Gastroesophageal sphincter (tissue), 4 donors: ENCODE measurements at regions not wholly inside any gene's neighbourhood (a gene's known extent, or its start where the extent isn't known, plus 50 kb on each side); places are given as distances from the start of the nearest gene placed in this dataset.

Experiments
- ATAC-seq: fragments of 150-250 bp; one replicate; pipeline ENCODE4 v1.9.1; 2016; ENCODE audit warnings: mild to moderate bottlenecking, moderate library complexity
- H3K27ac ChIP-seq, 4 donors: fragments of 200-600 bp; sonication (generic) in 3 of 4; 1 replicate in 3 of 4; 2 replicates in 1 of 4; pipeline ENCODE4 v1.5.1; 2016 to 2019
- H3K27me3 ChIP-seq: fragments of 200-600 bp; sonication (generic); one replicate; pipeline ENCODE4 v1.5.1; 2019
- H3K36me3 ChIP-seq, 2 donors: fragments of 200-600 bp; sonication (generic); one replicate each; pipeline ENCODE4 v1.5.1; 2019; ENCODE audit warnings: control low read depth in 1 of 2
- H3K4me1 ChIP-seq, 3 donors: fragments of 200-600 bp; sonication (generic); 1 replicate in 2 of 3; 2 replicates in 1 of 3; pipeline ENCODE4 v1.5.1; 2016 to 2019; ENCODE audit warnings: control low read depth in 2 of 3
- H3K4me3 ChIP-seq, 2 donors: fragments of 200-600 bp; sonication (generic); one replicate each; pipeline ENCODE4 v1.5.1; 2019; ENCODE audit warnings: mild to moderate bottlenecking in 1 of 2, moderate library complexity in 1 of 2
- H3K9me3 ChIP-seq, 3 donors: fragments of 200-600 bp; sonication (generic); one replicate each; pipeline ENCODE4 v1.5.1; 2017 to 2019; ENCODE audit warnings: control low read depth in 2 of 3
- EP300 ChIP-seq: sonication (generic); formaldehyde crosslinking; IDR thresholded peaks from one replicate; pipeline ENCODE4 v1.6.1; 2017; ENCODE audit warnings: antibody characterized with exemption, mild to moderate bottlenecking
- POLR2A ChIP-seq, 2 donors: fragments of 450-650 bp; IDR thresholded peaks; one replicate each; pipeline ENCODE4 v1.6.1; 2017; ENCODE audit warnings: antibody characterized with exemption in 2 of 2, mild to moderate bottlenecking in 2 of 2, moderate library complexity in 1 of 2
- POLR2AphosphoS5 ChIP-seq: sonication (generic); formaldehyde crosslinking; IDR thresholded peaks from one replicate; pipeline ENCODE4 v1.6.1; 2017; ENCODE audit warnings: antibody characterized with exemption
- WGBS, 2 donors: methylation state at CpG; one replicate each; pipeline ENCODE4 v1.1.5; 2018; ENCODE audit warnings: low coverage in 1 of 2; 5-methylcytosine and 5-hydroxymethylcytosine counted together
- TF ChIP-seq, protein P1 (sequence below), 4 experiments: fragments of 200-600 bp in 2 of 4; fragments of 450-650 bp in 2 of 4; sonication (generic) in 1 of 4; IDR thresholded peaks; one replicate each; pipeline ENCODE4 v1.5.1; 2017 to 2019; ENCODE audit warnings: antibody characterized with exemption in 4 of 4, mild to moderate bottlenecking in 2 of 4, moderate library complexity in 2 of 4

DNA sequence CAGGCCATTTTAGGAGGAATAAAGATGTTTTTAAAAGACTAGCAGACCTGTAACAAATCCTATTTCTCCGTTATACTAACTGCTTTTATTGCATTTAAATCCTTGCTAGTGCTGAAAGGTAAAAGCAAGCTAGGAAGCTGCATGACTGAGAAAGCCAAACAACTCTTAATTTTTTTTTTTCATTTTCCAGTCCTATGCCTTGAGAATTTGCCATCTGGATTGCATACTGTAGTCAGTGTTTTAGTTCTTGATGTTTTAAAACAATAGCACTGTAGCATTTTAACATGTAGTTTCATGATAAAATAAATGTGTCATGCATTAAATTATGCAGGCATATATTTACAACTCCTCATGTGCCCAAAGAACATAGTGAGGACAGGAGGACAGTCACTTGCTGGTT lies 108.4 kb upstream of the FGF10 start:
- Histone ChIP-seq H3K9me3 (no peaks in the 10 kb centered on the region), H3K4me1 (no peaks in the 10 kb centered on the region), H3K36me3 (no peaks in the 10 kb centered on the region), H3K4me3 (no peak overlapping the region), H3K27ac (no peak overlapping the region), H3K27me3 (no peaks in the 10 kb centered on the region)
- 85 to 87% methylated on average over 1 of the region's 1 CpG for WGBS, 2 donors
- no peak for TF ChIP-seq POLR2AphosphoS5
- no peak for TF ChIP-seq EP300
- no peak for TF ChIP-seq POLR2A (IDR thresholded peaks at IDR 0.05)
- TF ChIP-seq, protein P1, sequence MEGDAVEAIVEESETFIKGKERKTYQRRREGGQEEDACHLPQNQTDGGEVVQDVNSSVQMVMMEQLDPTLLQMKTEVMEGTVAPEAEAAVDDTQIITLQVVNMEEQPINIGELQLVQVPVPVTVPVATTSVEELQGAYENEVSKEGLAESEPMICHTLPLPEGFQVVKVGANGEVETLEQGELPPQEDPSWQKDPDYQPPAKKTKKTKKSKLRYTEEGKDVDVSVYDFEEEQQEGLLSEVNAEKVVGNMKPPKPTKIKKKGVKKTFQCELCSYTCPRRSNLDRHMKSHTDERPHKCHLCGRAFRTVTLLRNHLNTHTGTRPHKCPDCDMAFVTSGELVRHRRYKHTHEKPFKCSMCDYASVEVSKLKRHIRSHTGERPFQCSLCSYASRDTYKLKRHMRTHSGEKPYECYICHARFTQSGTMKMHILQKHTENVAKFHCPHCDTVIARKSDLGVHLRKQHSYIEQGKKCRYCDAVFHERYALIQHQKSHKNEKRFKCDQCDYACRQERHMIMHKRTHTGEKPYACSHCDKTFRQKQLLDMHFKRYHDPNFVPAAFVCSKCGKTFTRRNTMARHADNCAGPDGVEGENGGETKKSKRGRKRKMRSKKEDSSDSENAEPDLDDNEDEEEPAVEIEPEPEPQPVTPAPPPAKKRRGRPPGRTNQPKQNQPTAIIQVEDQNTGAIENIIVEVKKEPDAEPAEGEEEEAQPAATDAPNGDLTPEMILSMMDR (IDR thresholded peaks at IDR 0.05) = no peak
- ATAC-seq = no peak

DNA sequence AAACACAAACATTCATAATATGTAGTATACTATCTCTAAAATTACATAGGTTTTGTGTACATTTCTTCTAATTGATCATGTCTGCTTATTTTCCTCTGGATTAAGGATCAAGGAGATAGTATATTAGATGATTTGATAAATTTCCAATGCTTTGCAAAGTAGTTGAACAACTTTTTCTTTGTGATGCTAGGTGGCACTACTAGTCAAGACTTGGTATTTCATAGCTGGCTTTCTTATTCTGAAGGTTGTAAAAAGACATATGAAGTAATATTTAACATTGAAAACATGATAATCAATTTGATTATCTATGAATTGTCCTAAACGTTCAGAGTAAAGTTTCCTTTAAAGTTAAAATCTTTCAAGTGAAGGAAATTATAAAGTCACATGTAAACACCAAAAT lies 106.1 kb upstream of the FGF10 start:
- ATAC-seq = no peak
- TF ChIP-seq POLR2AphosphoS5 = no peak
- no peak for TF ChIP-seq POLR2A (IDR thresholded peaks at IDR 0.05)
- TF ChIP-seq EP300 = no peak
- TF ChIP-seq, protein P1 (IDR thresholded peaks at IDR 0.05) = no peak
- no peaks in the 10 kb centered on the region for H3K4me1 ChIP-seq
- no peaks in the 10 kb centered on the region for H3K9me3 ChIP-seq
- no peaks in the 10 kb centered on the region for H3K36me3 ChIP-seq
- no peaks in the 10 kb centered on the region for H3K27me3 ChIP-seq
- no peak overlapping the region for H3K4me3 ChIP-seq
- 72 to 100% methylated on average over 1 of the region's 1 CpG for WGBS, 2 donors
- no peak overlapping the region for H3K27ac ChIP-seq

DNA sequence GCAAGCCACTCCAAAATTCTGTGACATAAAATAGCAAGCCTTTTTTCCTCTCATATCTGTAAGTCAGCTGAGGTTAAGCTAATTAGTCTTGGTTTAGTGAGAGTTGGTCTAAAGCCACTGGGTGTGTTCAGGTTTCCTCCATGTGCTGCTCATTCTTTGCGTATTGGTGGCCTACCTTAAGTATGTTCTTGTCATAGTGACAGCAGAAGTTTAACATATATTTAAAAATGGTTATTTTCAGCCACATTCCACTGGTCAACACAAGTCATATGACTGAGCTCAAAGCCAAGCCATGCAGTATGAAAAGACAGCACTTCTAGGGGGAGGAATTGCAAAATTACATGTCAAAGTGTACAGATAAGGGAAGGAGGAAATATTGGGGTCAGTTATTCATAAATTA lies 100.5 kb upstream of the FGF10 start:
- H3K4me3 ChIP-seq = no peak overlapping the region
- no peaks in the 10 kb centered on the region for H3K36me3 ChIP-seq
- WGBS, 2 donors = 100% methylated on average over 1 of the region's 1 CpG; no CpG with 5 or more reads in 1 of the 2 donors
- no peaks in the 10 kb centered on the region for H3K4me1 ChIP-seq
- no peak overlapping the region for H3K27ac ChIP-seq
- no peak for ATAC-seq
- TF ChIP-seq, protein P1 (IDR thresholded peaks at IDR 0.05) = no peak
- TF ChIP-seq POLR2A (IDR thresholded peaks at IDR 0.05) (no peak), EP300 (no peak), POLR2AphosphoS5 (no peak)
- no peaks in the 10 kb centered on the region for H3K27me3 ChIP-seq
- H3K9me3 ChIP-seq = no peaks in the 10 kb centered on the region

DNA sequence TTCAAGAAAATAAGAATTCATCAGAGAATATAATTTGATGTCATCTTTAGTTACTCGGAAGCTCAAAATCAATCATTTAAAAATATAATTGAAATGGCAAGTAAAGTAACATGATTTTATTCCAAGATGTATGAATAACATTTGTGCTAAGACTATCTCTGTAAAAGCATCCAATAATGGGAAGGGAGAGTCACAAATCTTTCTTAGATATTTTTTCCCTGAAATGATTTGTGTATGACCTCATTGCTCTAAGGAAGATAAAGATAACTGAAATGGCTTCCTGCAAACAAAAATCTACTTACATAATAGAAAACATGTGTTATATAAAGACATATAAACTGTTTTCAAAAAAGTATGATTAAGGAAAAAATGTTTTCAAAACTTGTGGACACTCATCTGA lies 97.4 kb upstream of the FGF10 start:
- no peaks in the 10 kb centered on the region for H3K4me1 ChIP-seq
- no peak for ATAC-seq

DNA sequence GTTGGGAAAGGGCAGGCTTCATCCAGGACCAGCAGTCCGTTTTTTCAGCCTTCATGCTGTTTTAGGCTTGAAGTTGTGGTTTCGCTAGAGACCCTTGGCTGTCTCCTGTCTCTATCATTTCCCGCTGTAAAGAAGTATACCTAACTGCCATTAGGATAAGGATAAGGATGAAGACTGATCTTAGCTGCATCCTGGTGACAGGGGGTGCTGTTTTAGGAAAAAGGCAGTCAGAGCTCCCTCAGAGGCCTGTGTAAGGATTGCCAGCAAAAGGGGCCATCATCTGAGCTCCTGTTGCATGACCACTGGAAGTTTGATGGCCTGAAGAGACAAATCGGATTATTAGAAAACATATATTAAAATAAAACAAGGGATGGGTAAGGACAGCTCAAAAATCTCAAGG lies 64.8 kb upstream of the FGF10 start:
- no peaks in the 10 kb centered on the region for H3K27me3 ChIP-seq
- 92 to 100% methylated on average over 2 to 4 of the region's 4 CpGs for whole genome bisulfite sequencing, 2 donors
- no peaks in the 10 kb centered on the region for H3K9me3 ChIP-seq
- no peak for ATAC-seq
- no peaks in the 10 kb centered on the region for H3K36me3 ChIP-seq
- no peak overlapping the region for H3K4me3 ChIP-seq
- TF ChIP-seq, protein P1 (IDR thresholded peaks at IDR 0.05) = no peak
- TF ChIP-seq EP300 (no peak), POLR2AphosphoS5 (no peak), POLR2A (IDR thresholded peaks at IDR 0.05) (no peak)
- H3K4me1 ChIP-seq = no peaks in the 10 kb centered on the region
- no peak overlapping the region for H3K27ac ChIP-seq

More for the DNA sequence above, 97.4 kb upstream of the FGF10 start:
- Histone ChIP-seq H3K27ac (no peak overlapping the region), H3K27me3 (no peaks in the 10 kb centered on the region), H3K9me3 (no peaks in the 10 kb centered on the region), H3K36me3 (no peaks in the 10 kb centered on the region), H3K4me3 (no peak overlapping the region)
- no peak for TF ChIP-seq POLR2A (IDR thresholded peaks at IDR 0.05)
- WGBS, 2 donors = 0 to 23% methylated on average over 1 of the region's 1 CpG

DNA sequence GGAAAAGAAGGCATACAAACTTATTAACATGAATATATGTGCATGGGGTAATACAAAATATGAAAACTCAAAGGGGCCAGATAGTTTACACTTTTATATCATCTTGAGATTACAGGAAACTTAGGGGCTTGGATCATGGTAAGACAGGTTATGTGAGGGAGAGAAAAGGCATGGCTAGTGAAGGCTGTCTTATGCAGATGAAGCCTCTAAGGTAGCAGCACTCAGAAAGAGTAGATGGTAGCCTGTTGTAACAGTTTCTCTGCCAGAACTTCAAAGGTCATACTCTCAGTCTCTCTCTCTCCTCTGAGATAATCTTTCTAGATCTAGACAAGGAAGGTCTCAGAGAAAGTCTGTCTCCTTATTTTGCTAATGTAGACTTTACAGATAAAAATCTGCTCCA lies 57.2 kb upstream of the FGF10 start:
- TF ChIP-seq POLR2A (IDR thresholded peaks at IDR 0.05) = no peak
- TF ChIP-seq, protein P1 (IDR thresholded peaks at IDR 0.05) = no peak

More for the DNA sequence above, 57.2 kb upstream of the FGF10 start:
- Histone ChIP-seq H3K9me3 (no peaks in the 10 kb centered on the region), H3K27ac (no peak overlapping the region), H3K4me3 (no peak overlapping the region), H3K4me1 (no peaks in the 10 kb centered on the region), H3K36me3 (no peaks in the 10 kb centered on the region), H3K27me3 (no peaks in the 10 kb centered on the region)
- no peak for ATAC-seq
